ENCODE measurements at regions not wholly inside any gene's neighbourhood (a gene's known extent, or its start where the extent isn't known, plus 50 kb on each side); places are given as distances from the start of the nearest gene placed in this dataset.

DNA sequence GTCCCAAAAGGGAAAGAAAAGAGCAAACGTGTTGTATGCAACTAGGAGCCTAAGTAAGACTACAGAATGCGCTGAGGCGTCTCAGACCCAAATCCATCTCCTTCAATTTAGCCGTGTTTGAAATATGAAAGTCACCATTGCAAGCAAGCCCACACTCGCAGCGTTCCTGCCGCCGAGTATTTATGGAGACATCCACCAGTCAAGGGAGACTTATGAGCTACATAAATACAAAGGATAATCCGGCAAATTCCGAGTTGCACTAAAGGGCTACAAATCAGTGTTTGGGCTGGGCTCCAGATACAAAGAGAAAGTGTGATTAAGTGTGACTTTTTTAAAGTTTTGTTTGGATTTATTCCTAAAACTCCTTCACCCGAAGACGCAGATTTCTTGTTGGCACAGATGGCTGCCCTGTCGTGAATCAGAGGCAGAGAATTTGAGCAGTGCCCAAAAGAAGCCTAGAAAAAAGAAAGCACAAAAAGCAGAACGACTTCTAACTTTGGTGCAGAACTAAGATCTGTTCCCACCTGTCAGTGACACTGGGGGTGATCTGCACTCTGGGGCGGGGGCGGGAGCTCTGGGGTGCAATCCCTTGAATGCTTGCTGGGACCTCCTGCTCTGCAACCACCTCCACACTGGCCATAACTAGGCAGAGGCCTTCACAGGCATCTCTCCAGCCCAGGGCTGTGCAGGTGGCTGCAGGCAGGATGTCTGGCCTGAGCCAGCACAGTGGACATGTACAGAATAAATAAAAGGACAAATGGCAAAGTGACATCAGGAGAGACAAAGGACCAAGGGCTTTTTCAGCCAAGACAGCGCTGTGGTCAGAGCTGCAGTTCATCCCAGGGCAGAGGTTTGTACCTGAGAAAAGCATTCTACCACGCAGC is 489.7 kb downstream of the NPHP4 start:
- peaks cover 0 to 3% (median 0%) of the 10 kb centered on the region in 3 donors for H3K4me1 ChIP-seq (ENCODE audit: control insufficient read depth in 3 of 3, insufficient read depth in 3 of 3, low read length in 3 of 3)
- H3K36me3 ChIP-seq (ENCODE audit: control insufficient read depth in 3 of 3, insufficient read depth in 3 of 3, low read length in 3 of 3) = no peaks in the 10 kb centered on the region
- H3K27ac ChIP-seq (ENCODE audit: low read depth, low read length) = no peak overlapping the region
- H3K9ac ChIP-seq (ENCODE audit: low read depth in 1 of 3, low read length in 3 of 3) = no peak overlapping the region
- no peak overlapping the region for H3K4me3 ChIP-seq (ENCODE audit: low read length in 3 of 3)
- no peaks in the 10 kb centered on the region for H3K9me3 ChIP-seq (ENCODE audit: control insufficient read depth in 3 of 3, low read length in 3 of 3)
- peaks cover 12 to 49% (median 27%) of the 10 kb centered on the region in 3 donors for H3K27me3 ChIP-seq (ENCODE audit: control insufficient read depth in 3 of 3, insufficient read depth in 3 of 3, low read length in 3 of 3)

GRCh38 chr1:5501206-5501930 is 490.9 kb downstream of the NPHP4 start:
- Histone ChIP-seq H3K36me3 (ENCODE audit: control insufficient read depth in 3 of 3, insufficient read depth in 3 of 3, low read length in 3 of 3) (no peaks in the 10 kb centered on the region), H3K27me3 (ENCODE audit: control insufficient read depth in 3 of 3, insufficient read depth in 3 of 3, low read length in 3 of 3) (peaks cover 20 to 48% (median 38%) of the 10 kb centered on the region in 3 donors), H3K4me3 (ENCODE audit: low read length in 3 of 3) (no peak overlapping the region), H3K27ac (ENCODE audit: low read depth, low read length) (no peak overlapping the region), H3K4me1 (ENCODE audit: control insufficient read depth in 3 of 3, insufficient read depth in 3 of 3, low read length in 3 of 3) (peaks cover 0 to 3% (median 0%) of the 10 kb centered on the region in 3 donors), H3K9ac (ENCODE audit: low read depth in 1 of 3, low read length in 3 of 3) (no peak overlapping the region), H3K9me3 (ENCODE audit: control insufficient read depth in 3 of 3, low read length in 3 of 3) (no peaks in the 10 kb centered on the region)

DNA sequence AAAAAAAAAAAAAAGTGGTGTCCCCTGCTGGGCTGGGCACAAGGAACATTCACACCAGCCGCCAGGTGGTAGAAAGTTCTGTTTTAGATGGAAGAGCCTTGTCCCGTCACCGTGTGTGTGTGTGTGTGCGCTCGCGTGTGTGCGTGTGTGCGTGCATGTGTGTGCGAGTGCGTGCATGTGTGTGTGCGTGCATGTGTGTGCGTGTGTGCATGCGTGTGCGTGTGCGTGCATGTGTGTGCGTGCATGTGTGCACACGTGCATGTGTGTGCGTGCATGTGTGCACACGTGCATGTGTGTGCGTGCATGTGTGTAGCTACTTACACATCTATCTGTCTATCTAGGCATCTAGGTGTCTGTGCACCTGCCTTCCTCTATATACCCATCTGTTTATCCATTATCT is 491.7 kb downstream of the NPHP4 start:
- Histone ChIP-seq H3K27me3 (ENCODE audit: control insufficient read depth in 3 of 3, insufficient read depth in 3 of 3, low read length in 3 of 3) (peaks cover 24 to 49% (median 44%) of the 10 kb centered on the region in 3 donors), H3K4me1 (ENCODE audit: control insufficient read depth in 3 of 3, insufficient read depth in 3 of 3, low read length in 3 of 3) (peaks cover 0 to 3% (median 0%) of the 10 kb centered on the region in 3 donors)

DNA sequence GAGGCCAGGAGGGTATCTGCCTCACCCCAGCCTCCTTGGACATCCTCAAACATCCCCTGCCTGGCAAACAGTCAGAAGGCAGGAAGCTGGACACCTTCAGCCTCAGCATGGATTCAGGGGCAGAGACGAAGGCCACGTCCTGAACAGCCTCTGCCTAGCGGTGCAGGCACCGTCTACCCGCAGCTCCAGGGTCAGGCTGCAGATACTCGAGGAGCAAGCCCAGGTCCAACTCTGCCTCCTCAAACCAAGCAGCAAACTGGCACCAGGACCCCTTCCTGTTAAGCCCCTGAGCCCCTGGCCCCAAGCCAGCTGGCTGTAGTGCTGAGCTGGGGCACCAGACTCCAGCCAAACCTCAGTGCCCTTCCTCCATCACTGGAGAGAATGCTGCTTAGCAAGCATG is 494.7 kb downstream of the NPHP4 start:
- no peaks in the 10 kb centered on the region for H3K36me3 ChIP-seq (ENCODE audit: control insufficient read depth in 3 of 3, insufficient read depth in 3 of 3, low read length in 3 of 3)
- no peaks in the 10 kb centered on the region for H3K4me1 ChIP-seq (ENCODE audit: control insufficient read depth in 3 of 3, insufficient read depth in 3 of 3, low read length in 3 of 3)
- H3K27ac ChIP-seq (ENCODE audit: low read depth, low read length) = no peak overlapping the region
- H3K9ac ChIP-seq (ENCODE audit: low read depth in 1 of 3, low read length in 3 of 3) = no peak overlapping the region
- H3K27me3 ChIP-seq (ENCODE audit: control insufficient read depth in 3 of 3, insufficient read depth in 3 of 3, low read length in 3 of 3) = peaks cover 21 to 47% (median 32%) of the 10 kb centered on the region in 3 donors
- no peak overlapping the region for H3K4me3 ChIP-seq (ENCODE audit: low read length in 3 of 3)
- no peaks in the 10 kb centered on the region for H3K9me3 ChIP-seq (ENCODE audit: control insufficient read depth in 3 of 3, low read length in 3 of 3)

More for the DNA sequence above, 491.7 kb downstream of the NPHP4 start:
- H3K36me3 ChIP-seq (ENCODE audit: control insufficient read depth in 3 of 3, insufficient read depth in 3 of 3, low read length in 3 of 3) = no peaks in the 10 kb centered on the region
- no peaks in the 10 kb centered on the region for H3K9me3 ChIP-seq (ENCODE audit: control insufficient read depth in 3 of 3, low read length in 3 of 3)
- H3K9ac ChIP-seq (ENCODE audit: low read depth in 1 of 3, low read length in 3 of 3) = no peak overlapping the region
- H3K27ac ChIP-seq (ENCODE audit: low read depth, low read length) = no peak overlapping the region
- no peak overlapping the region for H3K4me3 ChIP-seq (ENCODE audit: low read length in 3 of 3)

DNA sequence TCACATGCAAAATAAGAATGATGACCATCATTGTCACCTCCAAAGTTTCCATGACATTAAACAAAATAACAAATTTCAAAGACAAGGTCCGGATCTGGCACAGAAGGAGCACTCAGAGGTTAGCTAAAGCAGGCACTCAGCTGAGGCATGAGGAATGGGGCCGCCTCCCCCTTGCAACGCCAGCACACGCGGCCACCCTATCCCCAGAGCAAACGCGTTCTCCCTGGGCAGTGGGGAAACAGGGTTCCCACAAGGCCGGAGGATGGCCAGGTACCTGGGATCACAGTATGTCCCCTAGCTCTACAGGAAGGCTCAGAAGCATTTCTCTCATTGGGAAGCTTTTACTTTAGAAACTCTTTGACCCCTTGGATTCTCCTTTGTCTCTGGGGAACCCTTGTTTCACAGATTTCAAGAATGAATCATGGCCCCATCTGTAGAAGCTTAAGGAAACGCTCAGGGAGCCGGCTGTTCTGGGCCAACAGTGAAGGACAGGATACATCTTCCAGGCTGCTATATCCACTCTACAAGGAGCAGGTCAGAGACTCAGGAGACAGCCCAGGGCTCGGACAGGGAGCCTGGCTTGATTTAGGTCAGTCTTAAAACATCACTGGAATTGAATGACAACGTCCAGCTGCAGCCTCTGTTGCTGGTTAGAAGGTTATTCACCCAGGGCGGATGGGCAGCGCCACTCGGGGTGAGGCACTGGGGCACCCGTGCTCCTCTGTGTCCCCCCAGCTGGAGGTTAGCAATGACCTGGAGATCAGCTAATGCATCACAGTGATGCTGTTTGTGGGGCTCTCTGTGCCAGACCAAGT is 496.4 kb downstream of the NPHP4 start:
- Histone ChIP-seq H3K9ac (ENCODE audit: low read depth in 1 of 3, low read length in 3 of 3) (no peak overlapping the region), H3K4me1 (ENCODE audit: control insufficient read depth in 3 of 3, insufficient read depth in 3 of 3, low read length in 3 of 3) (no peaks in the 10 kb centered on the region), H3K27me3 (ENCODE audit: control insufficient read depth in 3 of 3, insufficient read depth in 3 of 3, low read length in 3 of 3) (peaks cover 18 to 48% (median 35%) of the 10 kb centered on the region in 3 donors), H3K9me3 (ENCODE audit: control insufficient read depth in 3 of 3, low read length in 3 of 3) (no peaks in the 10 kb centered on the region), H3K27ac (ENCODE audit: low read depth, low read length) (no peak overlapping the region), H3K36me3 (ENCODE audit: control insufficient read depth in 3 of 3, insufficient read depth in 3 of 3, low read length in 3 of 3) (no peaks in the 10 kb centered on the region), H3K4me3 (ENCODE audit: low read length in 3 of 3) (no peak overlapping the region)

- Histone ChIP-seq H3K27me3 (ENCODE audit: control insufficient read depth in 3 of 3, insufficient read depth in 3 of 3, low read length in 3 of 3) (peaks cover 18 to 49% (median 36%) of the 10 kb centered on the region in 3 donors), H3K9ac (ENCODE audit: low read depth in 1 of 3, low read length in 3 of 3) (no peak overlapping the region), H3K9me3 (ENCODE audit: control insufficient read depth in 3 of 3, low read length in 3 of 3) (no peaks in the 10 kb centered on the region), H3K4me1 (ENCODE audit: control insufficient read depth in 3 of 3, insufficient read depth in 3 of 3, low read length in 3 of 3) (no peaks in the 10 kb centered on the region), H3K27ac (ENCODE audit: low read depth, low read length) (no peak overlapping the region), H3K36me3 (ENCODE audit: control insufficient read depth in 3 of 3, insufficient read depth in 3 of 3, low read length in 3 of 3) (no peaks in the 10 kb centered on the region), H3K4me3 (ENCODE audit: low read length in 3 of 3) (no peak overlapping the region)
Observed at GRCh38 chr1:5494518-5494917, 497.7 kb downstream of the NPHP4 start.

- Histone ChIP-seq H3K9ac (ENCODE audit: low read depth in 1 of 3, low read length in 3 of 3) (no peak overlapping the region), H3K9me3 (ENCODE audit: control insufficient read depth in 3 of 3, low read length in 3 of 3) (no peaks in the 10 kb centered on the region), H3K4me1 (ENCODE audit: control insufficient read depth in 3 of 3, insufficient read depth in 3 of 3, low read length in 3 of 3) (no peaks in the 10 kb centered on the region), H3K27ac (ENCODE audit: low read depth, low read length) (no peak overlapping the region), H3K4me3 (ENCODE audit: low read length in 3 of 3) (no peak overlapping the region), H3K36me3 (ENCODE audit: control insufficient read depth in 3 of 3, insufficient read depth in 3 of 3, low read length in 3 of 3) (no peaks in the 10 kb centered on the region), H3K27me3 (ENCODE audit: control insufficient read depth in 3 of 3, insufficient read depth in 3 of 3, low read length in 3 of 3) (peaks cover 22 to 51% (median 40%) of the 10 kb centered on the region in 3 donors)
Observed at GRCh38 chr1:5493851-5494311, 498.3 kb downstream of the NPHP4 start.

DNA sequence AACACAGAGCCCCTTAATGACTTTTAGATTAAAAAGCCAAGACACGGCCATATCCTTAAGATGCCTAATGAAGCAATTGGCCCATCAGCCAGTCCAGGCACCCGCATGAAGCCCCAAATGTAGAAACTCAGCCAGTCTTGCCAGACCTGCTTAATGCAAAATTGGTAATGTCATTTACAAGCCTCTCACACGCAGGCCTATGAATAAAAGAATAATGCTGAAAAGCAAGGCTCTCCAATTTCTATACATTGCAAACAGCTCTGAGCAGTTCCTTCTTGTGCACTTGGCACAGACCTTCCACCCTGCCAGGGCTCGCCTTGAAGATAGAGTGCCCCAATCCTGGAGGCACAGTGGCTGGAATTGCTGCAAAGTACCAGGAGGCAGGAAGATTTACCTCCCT is 498.9 kb downstream of the NPHP4 start:
- Histone ChIP-seq H3K4me1 (ENCODE audit: control insufficient read depth in 3 of 3, insufficient read depth in 3 of 3, low read length in 3 of 3) (no peaks in the 10 kb centered on the region), H3K9me3 (ENCODE audit: control insufficient read depth in 3 of 3, low read length in 3 of 3) (no peaks in the 10 kb centered on the region), H3K27me3 (ENCODE audit: control insufficient read depth in 3 of 3, insufficient read depth in 3 of 3, low read length in 3 of 3) (peaks cover 22 to 51% (median 35%) of the 10 kb centered on the region in 3 donors), H3K9ac (ENCODE audit: low read depth in 1 of 3, low read length in 3 of 3) (no peak overlapping the region), H3K4me3 (ENCODE audit: low read length in 3 of 3) (no peak overlapping the region), H3K36me3 (ENCODE audit: control insufficient read depth in 3 of 3, insufficient read depth in 3 of 3, low read length in 3 of 3) (no peaks in the 10 kb centered on the region), H3K27ac (ENCODE audit: low read depth, low read length) (no peak overlapping the region)

DNA sequence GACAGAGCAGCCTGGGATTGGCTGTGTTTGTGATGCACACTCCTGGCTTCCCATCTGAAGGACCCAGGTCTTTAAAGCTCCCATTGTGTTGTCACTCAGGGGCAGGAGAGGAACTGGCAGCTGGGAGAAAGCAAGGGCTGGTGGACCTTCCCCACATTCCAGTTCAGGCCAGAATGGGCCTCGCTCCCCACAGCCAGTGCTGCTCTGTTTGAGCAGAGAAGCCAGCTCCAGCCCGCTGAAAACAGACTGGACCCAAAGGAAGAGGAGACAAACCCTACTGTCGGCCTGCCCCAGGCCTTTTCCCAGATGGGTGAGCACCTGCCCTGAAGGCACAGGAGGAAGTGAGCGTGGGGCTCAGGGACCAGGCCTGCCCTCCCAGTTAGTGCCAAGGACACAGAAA is 499.4 kb downstream of the NPHP4 start:
- no peaks in the 10 kb centered on the region for H3K36me3 ChIP-seq (ENCODE audit: control insufficient read depth in 3 of 3, insufficient read depth in 3 of 3, low read length in 3 of 3)
- H3K27me3 ChIP-seq (ENCODE audit: control insufficient read depth in 3 of 3, insufficient read depth in 3 of 3, low read length in 3 of 3) = peaks cover 19 to 47% (median 34%) of the 10 kb centered on the region in 3 donors
- H3K4me1 ChIP-seq (ENCODE audit: control insufficient read depth in 3 of 3, insufficient read depth in 3 of 3, low read length in 3 of 3) = no peaks in the 10 kb centered on the region
- H3K27ac ChIP-seq (ENCODE audit: low read depth, low read length) = no peak overlapping the region
- no peaks in the 10 kb centered on the region for H3K9me3 ChIP-seq (ENCODE audit: control insufficient read depth in 3 of 3, low read length in 3 of 3)
- H3K4me3 ChIP-seq (ENCODE audit: low read length in 3 of 3) = no peak overlapping the region
- H3K9ac ChIP-seq (ENCODE audit: low read depth in 1 of 3, low read length in 3 of 3) = no peak overlapping the region
